ENCODE measurements at regions not wholly inside any gene's neighbourhood (a gene's known extent, or its start where the extent isn't known, plus 50 kb on each side); places are given as distances from the start of the nearest gene placed in this dataset.

- TF ChIP-seq CTCF (IDR thresholded peaks at IDR 0.05; ENCODE audit: insufficient read depth, low read length) (no peak), GABPA (IDR thresholded peaks at IDR 0.05; ENCODE audit: low read depth) (no peak), REST (IDR thresholded peaks at IDR 0.05; ENCODE audit: insufficient replicate concordance, low read depth) (no peak), POLR2AphosphoS5 (IDR thresholded peaks at IDR 0.05; ENCODE audit: low read depth) (no peak)
Measured at GRCh38 chr2:190829642-190830041, 51.0 kb upstream of the GLS start.

Data from HL-60 (cell line).